ENCODE measurements at regions not wholly inside any gene's neighbourhood (a gene's known extent, or its start where the extent isn't known, plus 50 kb on each side); places are given as distances from the start of the nearest gene placed in this dataset.

- TF ChIP-seq CTCF (IDR thresholded peaks at IDR 0.05) (no peak), POLR2A (IDR thresholded peaks at IDR 0.05) (no peak)
Measured at GRCh38 chr11:130613396-130613795, 165.0 kb downstream of the ADAMTS15 start.
